SH-SY5Y (cell line): ENCODE measurements at regions not wholly inside any gene's neighbourhood (a gene's known extent, or its start where the extent isn't known, plus 50 kb on each side); places are given as distances from the start of the nearest gene placed in this dataset.

Source experiments
- GATA2 ChIP-seq: IDR thresholded peaks from 2 replicates; pipeline ENCODE4 v1.6.1; 2011; ENCODE audit warnings: mild to moderate bottlenecking, low read depth, low read length
- GATA3 ChIP-seq: IDR thresholded peaks from 2 replicates; pipeline ENCODE4 v1.6.1; 2011; ENCODE audit warnings: low read depth, mild to moderate bottlenecking, low read length, moderate library complexity

- TF ChIP-seq GATA3: no peak
- no peak for TF ChIP-seq GATA2
Observed at GRCh38 chr9:85344901-85345300, 396.9 kb downstream of the AGTPBP1 start.
